Karpas-422 (cell line): ENCODE measurements at regions not wholly inside any gene's neighbourhood (a gene's known extent, or its start where the extent isn't known, plus 50 kb on each side); places are given as distances from the start of the nearest gene placed in this dataset.

Experiments used
- DNase-seq: peaks from one replicate; pipeline ENCODE4 v3.0.0-alpha.2; 2015
- H2AFZ ChIP-seq: fragments of 200-600 bp; sonication (generic); 2 replicates; pipeline ENCODE4 v1.6.1; 2014; ENCODE audit warnings: antibody characterized with exemption, low read length, mixed read lengths
- H3K27ac ChIP-seq: fragments of 200-600 bp; sonication (generic); 2 replicates; pipeline ENCODE4 v1.5.1; 2014; ENCODE audit warnings: mild to moderate bottlenecking, low read length, moderate library complexity
- H3K27me3 ChIP-seq: fragments of 200-600 bp; sonication (generic); 2 replicates; pipeline ENCODE4 v1.6.1; 2014; ENCODE audit warnings: low read length, mixed read lengths
- H3K36me3 ChIP-seq: fragments of 200-600 bp; sonication (generic); 2 replicates; pipeline ENCODE4 v1.6.1; 2014; ENCODE audit warnings: low read length, mixed read lengths; ENCODE audit not compliant: insufficient read depth
- H3K4me1 ChIP-seq: fragments of 200-600 bp; sonication (generic); 2 replicates; pipeline ENCODE4 v1.6.1; 2014; ENCODE audit warnings: mild to moderate bottlenecking, low read length, mixed read lengths
- H3K4me2 ChIP-seq: fragments of 200-600 bp; sonication (generic); 2 replicates; pipeline ENCODE4 v1.6.1; 2014; ENCODE audit warnings: low read length, low read depth, mild to moderate bottlenecking; ENCODE audit not compliant: poor library complexity, severe bottlenecking
- H3K4me3 ChIP-seq: fragments of 200-600 bp; sonication (generic); 2 replicates; pipeline ENCODE4 v1.5.1; 2014; ENCODE audit warnings: mild to moderate bottlenecking, antibody characterized with exemption, low read length, mixed read lengths
- H3K79me2 ChIP-seq: fragments of 200-600 bp; sonication (generic); 2 replicates; pipeline ENCODE4 v1.6.1; 2014; ENCODE audit warnings: mild to moderate bottlenecking, low read length, mixed read lengths
- H3K9ac ChIP-seq: fragments of 200-600 bp; sonication (generic); 2 replicates; pipeline ENCODE4 v1.6.0; 2014; ENCODE audit warnings: low read length
- H3K9me2 ChIP-seq: fragments of 200-600 bp; sonication (generic), shearing (Covaris generic); replicated peaks from 2 replicates; pipeline ENCODE4 v1.6.0; 2014; ENCODE audit warnings: mild to moderate bottlenecking, low read length, moderate library complexity; ENCODE audit not compliant: insufficient read depth
- H3K9me3 ChIP-seq: fragments of 300-700, 200-600 bp; sonication (generic); 2 replicates; pipeline ENCODE4 v1.6.1; 2014; ENCODE audit warnings: low read length, mixed read lengths
- H4K20me1 ChIP-seq: fragments of 200-600 bp; sonication (generic); 2 replicates; pipeline ENCODE4 v1.6.1; 2014; ENCODE audit warnings: mild to moderate bottlenecking, antibody characterized with exemption, low read length, low read depth; ENCODE audit not compliant: insufficient read depth

GRCh38 chr20:48015943-48016723 is 230.9 kb upstream of the SULF2 start:
- Histone ChIP-seq H3K36me3 (no peaks in the 10 kb centered on the region), H3K4me2 (no peak overlapping the region), H3K27ac (no peak overlapping the region), H3K9ac (no peak overlapping the region), H3K4me3 (no peak overlapping the region), H2AFZ (no peak overlapping the region), H3K79me2 (no peaks in the 10 kb centered on the region), H3K4me1 (no peaks in the 10 kb centered on the region), H3K27me3 (no peaks in the 10 kb centered on the region), H4K20me1 (no peaks in the 10 kb centered on the region), H3K9me2 (no peaks in the 10 kb centered on the region), H3K9me3 (no peaks in the 10 kb centered on the region)
- DNase-seq, result no peak

DNA sequence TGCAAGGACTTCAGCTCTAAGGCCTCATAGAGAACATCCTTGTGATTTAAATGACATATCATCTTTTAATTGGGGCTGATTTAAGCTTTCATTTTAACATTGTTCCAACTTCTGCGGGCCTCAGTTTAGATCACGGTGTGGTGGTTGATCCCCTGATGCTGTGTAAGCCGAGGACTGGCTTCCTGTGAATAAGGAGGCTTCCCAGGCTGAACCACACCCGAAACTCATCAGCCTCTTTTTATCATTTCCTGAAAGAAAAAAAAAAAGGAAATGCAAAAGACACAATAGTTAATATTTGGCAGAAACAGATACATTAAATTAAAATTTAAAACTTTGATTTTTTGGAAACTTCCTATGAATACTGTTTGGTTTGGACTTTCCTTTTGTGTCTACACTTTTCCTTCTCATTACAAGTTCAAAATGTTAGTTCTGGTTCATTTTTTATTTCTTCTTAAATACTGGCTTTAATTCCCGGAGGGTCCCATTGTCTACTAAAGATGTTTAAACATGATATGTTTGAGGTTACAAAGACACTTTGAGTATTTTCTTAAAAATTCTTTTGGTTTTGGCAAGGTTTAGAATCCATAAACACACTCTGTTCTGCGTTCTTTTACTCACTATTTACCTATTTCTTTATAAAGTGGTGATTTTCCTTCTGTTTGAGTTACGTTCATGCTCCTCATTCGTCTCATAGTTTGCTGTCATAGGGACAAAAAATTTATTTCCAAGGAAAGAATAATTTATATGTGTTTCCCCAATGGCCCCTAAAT is 230.0 kb upstream of the SULF2 start:
- Histone ChIP-seq H3K27me3 (no peaks in the 10 kb centered on the region), H2AFZ (no peak overlapping the region), H3K9me2 (no peaks in the 10 kb centered on the region), H4K20me1 (no peaks in the 10 kb centered on the region), H3K36me3 (no peaks in the 10 kb centered on the region), H3K79me2 (no peaks in the 10 kb centered on the region), H3K4me3 (no peak overlapping the region), H3K9ac (no peak overlapping the region), H3K4me2 (no peak overlapping the region), H3K9me3 (no peaks in the 10 kb centered on the region; the same call in 1 of the 2 replicates), H3K27ac (no peak overlapping the region), H3K4me1 (no peaks in the 10 kb centered on the region)
- DNase-seq, result no peak

GRCh38 chr20:48012401-48012974 is 227.2 kb upstream of the SULF2 start:
- Histone ChIP-seq H3K9me3 (no peaks in the 10 kb centered on the region; the same call in 1 of the 2 replicates), H3K27me3 (no peaks in the 10 kb centered on the region), H3K9ac (no peak overlapping the region), H3K79me2 (no peaks in the 10 kb centered on the region), H3K4me2 (no peak overlapping the region), H4K20me1 (no peaks in the 10 kb centered on the region), H2AFZ (no peak overlapping the region), H3K9me2 (no peaks in the 10 kb centered on the region), H3K36me3 (no peaks in the 10 kb centered on the region), H3K27ac (no peak overlapping the region), H3K4me1 (no peaks in the 10 kb centered on the region), H3K4me3 (no peak overlapping the region)
- DNase-seq, result peak; percentile 62

DNA sequence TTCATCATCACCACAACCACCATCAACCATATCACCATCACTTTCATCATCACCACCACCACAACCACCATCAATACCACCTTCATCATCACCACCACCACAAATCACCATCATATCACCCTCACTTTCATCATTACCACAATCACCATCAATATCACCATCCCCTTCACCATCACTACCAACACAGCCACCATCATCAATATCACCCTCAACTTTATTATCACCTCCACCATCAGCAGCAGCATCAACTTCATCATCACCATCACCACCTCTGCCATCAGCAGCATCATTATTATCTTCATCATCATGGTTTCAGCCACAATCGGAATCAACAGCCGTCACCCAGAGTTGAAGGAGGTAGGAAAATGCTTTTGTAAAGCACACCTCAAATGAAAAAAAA is 225.7 kb upstream of the SULF2 start:
- H3K27ac ChIP-seq, result no peak overlapping the region
- H2AFZ ChIP-seq, result no peak overlapping the region

GRCh38 chr20:48010623-48011022 is 225.3 kb upstream of the SULF2 start:
- DNase-seq, result no peak
- Histone ChIP-seq H3K27ac (no peak overlapping the region), H3K9me2 (no peaks in the 10 kb centered on the region), H3K4me2 (no peak overlapping the region), H3K36me3 (no peaks in the 10 kb centered on the region), H3K4me3 (no peak overlapping the region), H3K9ac (no peak overlapping the region), H4K20me1 (no peaks in the 10 kb centered on the region), H3K27me3 (no peaks in the 10 kb centered on the region), H2AFZ (no peak overlapping the region), H3K4me1 (no peaks in the 10 kb centered on the region), H3K79me2 (no peaks in the 10 kb centered on the region), H3K9me3 (no peaks in the 10 kb centered on the region; the same call in 1 of the 2 replicates)

More for the DNA sequence above, 225.7 kb upstream of the SULF2 start:
- Histone ChIP-seq H3K9me2 (no peaks in the 10 kb centered on the region), H3K27me3 (no peaks in the 10 kb centered on the region), H3K4me2 (no peak overlapping the region), H3K4me3 (no peak overlapping the region), H3K79me2 (no peaks in the 10 kb centered on the region), H4K20me1 (no peaks in the 10 kb centered on the region), H3K9ac (no peak overlapping the region), H3K9me3 (no peaks in the 10 kb centered on the region; the same call in 1 of the 2 replicates), H3K36me3 (no peaks in the 10 kb centered on the region), H3K4me1 (no peaks in the 10 kb centered on the region)
- no peak for DNase-seq

- DNase-seq, result no peak
- Histone ChIP-seq H3K36me3 (no peaks in the 10 kb centered on the region), H3K4me2 (no peak overlapping the region), H3K4me3 (no peak overlapping the region), H2AFZ (no peak overlapping the region), H3K79me2 (no peaks in the 10 kb centered on the region), H3K27ac (no peak overlapping the region), H4K20me1 (no peaks in the 10 kb centered on the region), H3K9ac (no peak overlapping the region), H3K9me3 (no peaks in the 10 kb centered on the region; the same call in 1 of the 2 replicates), H3K27me3 (no peaks in the 10 kb centered on the region), H3K9me2 (no peaks in the 10 kb centered on the region), H3K4me1 (no peaks in the 10 kb centered on the region)
These were observed 223.7 kb upstream of the SULF2 start for GRCh38 chr20:48008850-48009515.

GRCh38 chr20:48007351-48007750 is 222.1 kb upstream of the SULF2 start:
- no peak overlapping the region for H3K4me3 ChIP-seq
- H3K27me3 ChIP-seq, result no peaks in the 10 kb centered on the region
- no peak overlapping the region for H3K9ac ChIP-seq
- H3K79me2 ChIP-seq, result no peaks in the 10 kb centered on the region
- H3K9me2 ChIP-seq, result no peaks in the 10 kb centered on the region
- no peak overlapping the region for H3K4me2 ChIP-seq
- H3K9me3 ChIP-seq, result no peaks in the 10 kb centered on the region; the same call in 1 of the 2 replicates
- no peak overlapping the region for H3K27ac ChIP-seq
- no peak overlapping the region for H2AFZ ChIP-seq
- no peaks in the 10 kb centered on the region for H3K36me3 ChIP-seq
- no peaks in the 10 kb centered on the region for H4K20me1 ChIP-seq
- no peak for DNase-seq
- peaks cover 9% of the 10 kb centered on the region for H3K4me1 ChIP-seq
